Mucosa of descending colon (tissue), 3 donors: ENCODE measurements at regions not wholly inside any gene's neighbourhood (a gene's known extent, or its start where the extent isn't known, plus 50 kb on each side); places are given as distances from the start of the nearest gene placed in this dataset.

ENCODE experiments used
- ATAC-seq: fragments of 200-7000 bp; cut with Tn5 transposase; one replicate; pipeline ENCODE4 v1.9.1; 2020; ENCODE audit warnings: mild to moderate bottlenecking, moderate library complexity
- DNase-seq, 3 donors: peaks; one replicate each; pipeline ENCODE4 v3.0.0-alpha.2; 2020
- H3K36me3 ChIP-seq: fragments of 200-600 bp; one replicate; pipeline ENCODE4 v1.8.0; 2021; ENCODE audit warnings: low read depth, mild to moderate bottlenecking
- H3K4me1 ChIP-seq: fragments of 200-600 bp; one replicate; pipeline ENCODE4 v1.8.0; 2021; ENCODE audit warnings: low read depth, mild to moderate bottlenecking
- H3K4me3 ChIP-seq: fragments of 200-600 bp; one replicate; pipeline ENCODE4 v1.8.0; 2021; ENCODE audit warnings: mild to moderate bottlenecking
- H3K9me3 ChIP-seq: fragments of 200-600 bp; one replicate; pipeline ENCODE4 v1.8.0; 2021; ENCODE audit warnings: mild to moderate bottlenecking
- CTCF ChIP-seq: fragments of 200-600 bp; IDR thresholded peaks from one replicate; pipeline ENCODE4 v1.8.0; 2022; ENCODE audit warnings: antibody characterized with exemption, mild to moderate bottlenecking
- intact Hi-C, 2 donors: fragments of 100-400 bp; cut with DNase I in 1 of 2; cut with micrococcal nuclease in 1 of 2; formaldehyde crosslinking; loops; one replicate each; pipeline versions ENCODE4 v1.11.0 to v1.11.1; 2022; cut with DNase I, micrococcal nuclease
- donor health status: DM: no; HTN: no; CAD: no; lungs with moderate emphysema.
- donor health status: DM: no; HTN: no; CAD: no.
- donor health status: DM: no; HTN: yes; CAD: no.

DNA sequence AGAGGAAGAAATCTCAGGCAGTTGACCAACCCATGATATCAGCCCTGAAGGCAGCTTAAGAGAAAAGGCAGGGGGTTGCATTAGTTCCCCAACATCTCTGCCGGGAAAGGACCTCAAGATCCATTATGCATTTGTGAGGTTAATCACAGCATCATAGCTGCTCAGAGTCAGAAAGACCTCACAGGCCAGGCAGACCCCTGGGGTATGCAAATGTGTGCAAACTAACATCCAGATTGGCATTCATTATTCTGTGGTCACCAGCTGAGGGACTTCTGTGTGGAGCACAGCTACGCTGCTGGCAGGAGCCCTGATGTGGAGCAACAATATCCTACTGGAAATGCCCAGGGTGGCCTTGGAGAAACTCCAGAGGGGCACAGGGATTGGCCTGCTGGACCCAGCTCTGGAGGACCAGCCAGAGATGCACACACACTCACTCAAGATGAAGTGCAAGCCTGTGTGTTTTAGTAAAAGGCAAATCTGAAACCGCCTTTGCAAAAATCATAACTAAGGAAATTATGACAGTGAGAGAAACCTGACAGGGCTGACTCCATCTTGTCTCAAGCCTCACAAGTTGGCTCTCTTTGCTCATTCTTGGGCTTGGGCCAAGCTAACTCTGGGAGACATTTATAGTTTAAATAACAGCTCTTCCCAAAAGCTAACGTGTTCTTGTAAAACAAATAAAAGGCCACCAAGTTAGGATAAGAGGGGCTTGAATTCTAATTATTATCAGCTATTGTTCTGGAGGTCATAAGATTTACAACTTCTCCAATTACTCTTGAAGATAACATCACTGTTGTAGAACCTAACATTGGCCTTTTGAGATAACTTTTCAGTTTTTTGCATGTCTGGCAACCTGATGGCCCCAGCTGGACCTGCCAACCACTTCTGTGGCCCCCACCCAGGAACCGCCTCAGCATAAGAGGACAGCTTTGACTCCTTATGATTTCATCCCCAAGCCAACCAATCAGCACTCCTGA is 257.1 kb downstream of the UACA start:
- Histone ChIP-seq H3K4me3 (no peak overlapping the region), H3K9me3 (peaks cover 14% of the 10 kb centered on the region), H3K36me3 (no peaks in the 10 kb centered on the region), H3K4me1 (peaks cover 12% of the 10 kb centered on the region)
- no peak for DNase-seq
- ATAC-seq, result no peak
- intact Hi-C loops, result no loop called here
- TF ChIP-seq CTCF, result no peak

GRCh38 chr15:70505411-70505919 is 257.9 kb downstream of the UACA start:
- intact Hi-C loops, result no loop called here
- DNase-seq (no peak), ATAC-seq (peak; percentile 20)
- H3K9me3 ChIP-seq, result peaks cover 9% of the 10 kb centered on the region
- H3K4me3 ChIP-seq, result no peak overlapping the region
- H3K4me1 ChIP-seq, result peaks cover 12% of the 10 kb centered on the region
- no peak for TF ChIP-seq CTCF
- H3K36me3 ChIP-seq, result no peaks in the 10 kb centered on the region

DNA sequence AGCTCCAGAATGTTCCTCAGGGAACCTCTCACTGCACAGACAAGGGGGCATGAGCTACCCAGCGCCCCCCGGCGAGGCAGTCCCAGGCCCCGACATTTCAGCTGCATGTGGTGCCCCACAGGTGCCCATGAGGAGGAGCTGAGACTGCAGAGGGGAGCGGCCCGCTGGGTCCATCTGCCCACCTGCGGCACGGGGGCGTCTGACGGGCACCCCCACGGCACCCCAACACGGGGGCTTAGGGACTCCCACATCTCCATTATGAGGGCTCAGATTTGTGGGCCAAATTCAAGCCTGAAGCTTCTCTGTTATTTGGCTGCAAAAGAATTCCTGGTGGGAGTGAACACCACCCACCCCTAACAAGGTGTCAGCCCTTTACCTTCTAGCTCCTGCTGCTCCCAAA is 258.4 kb downstream of the UACA start:
- H3K9me3 ChIP-seq, result peaks cover 4% of the 10 kb centered on the region
- no peak for ATAC-seq
- H3K36me3 ChIP-seq, result no peaks in the 10 kb centered on the region
- no peak for TF ChIP-seq CTCF
- DNase-seq, result no peak
- intact Hi-C loops, result no loop called here
- peaks cover 12% of the 10 kb centered on the region for H3K4me1 ChIP-seq
- no peak overlapping the region for H3K4me3 ChIP-seq

GRCh38 chr15:70504299-70504951 is 258.9 kb downstream of the UACA start:
- H3K4me1 ChIP-seq, result peaks cover 12% of the 10 kb centered on the region
- no peaks in the 10 kb centered on the region for H3K9me3 ChIP-seq
- DNase-seq (peak; percentile 41 to 84 (median 52)), ATAC-seq (peak; percentile 68)
- H3K36me3 ChIP-seq, result no peaks in the 10 kb centered on the region
- no peak overlapping the region for H3K4me3 ChIP-seq
- intact Hi-C loops, result no loop called here
- no peak for TF ChIP-seq CTCF

DNA sequence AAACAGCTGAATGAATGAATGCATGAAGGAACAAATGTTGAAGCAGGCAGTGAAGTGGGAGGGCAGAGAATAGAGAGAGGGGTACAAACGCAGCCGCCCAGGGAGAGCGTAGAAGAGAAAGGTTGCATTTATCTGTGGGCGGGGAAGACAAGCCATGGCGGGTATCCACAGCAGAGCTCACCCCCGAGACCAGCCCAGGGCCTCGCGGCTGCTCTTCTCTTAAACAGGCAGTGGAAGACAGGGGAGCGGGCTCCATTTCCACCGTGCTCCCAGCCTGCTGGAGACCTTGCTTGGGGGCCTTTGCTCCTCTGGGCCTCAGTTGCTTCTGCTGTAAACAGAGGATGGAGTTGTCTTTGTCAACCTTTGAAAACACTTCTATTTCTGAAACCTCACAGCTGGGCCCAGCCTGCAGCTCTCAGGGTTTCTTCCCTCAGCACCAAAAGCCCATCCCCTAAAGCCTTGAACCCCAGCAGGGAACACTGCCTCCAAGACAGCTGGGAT is 259.5 kb downstream of the UACA start:
- H3K4me1 ChIP-seq, result peaks cover 12% of the 10 kb centered on the region

More for the DNA sequence above, 259.5 kb downstream of the UACA start:
- no peak for TF ChIP-seq CTCF
- H3K9me3 ChIP-seq, result no peaks in the 10 kb centered on the region
- ATAC-seq, result no peak
- no peak overlapping the region for H3K4me3 ChIP-seq
- intact Hi-C loops, result no loop called here
- no peaks in the 10 kb centered on the region for H3K36me3 ChIP-seq
- DNase-seq, result no peak
